GM13977 (cell line): ENCODE measurements at regions not wholly inside any gene's neighbourhood (a gene's known extent, or its start where the extent isn't known, plus 50 kb on each side); places are given as distances from the start of the nearest gene placed in this dataset.
A peak's percentile ranks its signal among the peaks of the same experiment; 100 is the strongest.

Experiments used
- DNase-seq: peaks from one replicate; pipeline ENCODE4 v3.0.0; 2012; ENCODE audit warnings: low spot score
- in situ Hi-C: fragments of 300-500 bp; cut with MboI; formaldehyde crosslinking; loops from one replicate; pipeline ENCODE4 v1.12.0; 2022; ENCODE audit warnings: low sequenced_read_pairs, low pct_unique_long_range_greater_than_20kb, mixed read lengths, inconsistent platforms; ENCODE audit not compliant: unreplicated experiment
- TF ChIP-seq, protein P1 (sequence below): IDR thresholded peaks from 2 replicates; pipeline ENCODE4 v1.5.1; 2012; ENCODE audit warnings: mild to moderate bottlenecking, control low read depth; ENCODE audit not compliant: insufficient read depth; ENCODE audit errors: extremely low read depth, missing control alignments

DNA sequence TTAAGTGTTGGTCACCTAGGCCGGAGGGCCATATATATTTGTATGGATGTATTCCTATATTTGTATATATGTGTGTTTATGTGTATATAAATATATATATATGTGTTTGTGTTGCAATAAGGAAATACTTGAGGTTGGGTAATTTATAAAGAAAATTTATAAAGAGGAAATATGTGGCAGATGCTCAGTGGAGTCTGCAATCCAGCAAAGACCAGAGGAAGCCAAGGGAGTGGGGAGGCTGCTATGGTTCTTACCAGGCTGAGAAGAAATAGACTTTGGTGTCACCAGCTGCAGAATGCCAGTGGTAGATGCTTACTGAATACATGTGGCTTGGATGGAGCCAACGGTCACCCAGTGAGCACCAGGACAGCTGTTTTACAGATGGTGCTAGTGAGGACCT, 97.4 kb upstream of the ELOVL5 start:
- in situ Hi-C loops = no loop called here
- no peak for DNase-seq
- TF ChIP-seq, protein P1, sequence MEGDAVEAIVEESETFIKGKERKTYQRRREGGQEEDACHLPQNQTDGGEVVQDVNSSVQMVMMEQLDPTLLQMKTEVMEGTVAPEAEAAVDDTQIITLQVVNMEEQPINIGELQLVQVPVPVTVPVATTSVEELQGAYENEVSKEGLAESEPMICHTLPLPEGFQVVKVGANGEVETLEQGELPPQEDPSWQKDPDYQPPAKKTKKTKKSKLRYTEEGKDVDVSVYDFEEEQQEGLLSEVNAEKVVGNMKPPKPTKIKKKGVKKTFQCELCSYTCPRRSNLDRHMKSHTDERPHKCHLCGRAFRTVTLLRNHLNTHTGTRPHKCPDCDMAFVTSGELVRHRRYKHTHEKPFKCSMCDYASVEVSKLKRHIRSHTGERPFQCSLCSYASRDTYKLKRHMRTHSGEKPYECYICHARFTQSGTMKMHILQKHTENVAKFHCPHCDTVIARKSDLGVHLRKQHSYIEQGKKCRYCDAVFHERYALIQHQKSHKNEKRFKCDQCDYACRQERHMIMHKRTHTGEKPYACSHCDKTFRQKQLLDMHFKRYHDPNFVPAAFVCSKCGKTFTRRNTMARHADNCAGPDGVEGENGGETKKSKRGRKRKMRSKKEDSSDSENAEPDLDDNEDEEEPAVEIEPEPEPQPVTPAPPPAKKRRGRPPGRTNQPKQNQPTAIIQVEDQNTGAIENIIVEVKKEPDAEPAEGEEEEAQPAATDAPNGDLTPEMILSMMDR = no peak

DNA sequence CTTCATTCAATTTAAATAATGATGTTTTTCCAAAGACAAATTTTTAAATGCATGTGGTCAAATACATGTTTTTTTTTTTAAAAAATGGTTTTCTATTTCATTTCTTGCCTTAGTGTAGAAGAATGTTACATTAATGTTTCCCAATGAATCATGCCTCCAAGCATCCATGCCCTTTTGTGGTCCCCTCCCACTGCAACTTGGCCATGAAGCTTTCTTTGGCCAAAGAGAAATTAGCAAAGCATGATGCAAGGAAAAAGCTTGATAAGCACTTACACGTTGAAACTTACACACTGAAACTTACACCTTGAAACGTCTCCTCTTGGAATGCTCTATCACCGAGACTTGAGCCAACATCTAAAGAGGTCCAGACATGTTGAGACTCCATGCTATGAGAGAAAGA, 93.0 kb upstream of the ELOVL5 start:
- DNase-seq = no peak
- TF ChIP-seq, protein P1 = no peak
- in situ Hi-C loops = no loop called here

DNA sequence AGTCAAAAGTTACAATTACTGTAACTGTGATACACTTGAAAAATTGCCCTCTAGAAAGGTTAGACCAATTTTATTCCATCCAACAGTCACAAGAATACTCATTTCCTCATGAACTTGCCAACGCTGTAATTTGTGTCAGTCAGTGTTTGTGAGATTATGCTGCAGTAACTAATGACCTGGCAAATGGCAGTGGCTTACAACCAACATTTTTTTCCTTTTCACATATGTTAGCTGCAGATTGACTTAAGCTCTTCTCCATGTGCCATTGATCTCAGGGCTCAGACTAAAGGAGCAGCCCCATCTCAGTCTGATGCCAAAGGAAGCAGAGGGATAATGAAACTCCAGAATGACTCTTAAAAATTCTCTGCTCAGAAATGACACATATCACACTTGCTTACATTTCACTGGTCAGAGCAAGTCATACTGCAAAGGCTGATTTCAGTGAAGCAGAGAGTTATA, 92.3 kb upstream of the ELOVL5 start:
- in situ Hi-C loops = no loop called here
- TF ChIP-seq, protein P1 = no peak
- DNase-seq = no peak

DNA sequence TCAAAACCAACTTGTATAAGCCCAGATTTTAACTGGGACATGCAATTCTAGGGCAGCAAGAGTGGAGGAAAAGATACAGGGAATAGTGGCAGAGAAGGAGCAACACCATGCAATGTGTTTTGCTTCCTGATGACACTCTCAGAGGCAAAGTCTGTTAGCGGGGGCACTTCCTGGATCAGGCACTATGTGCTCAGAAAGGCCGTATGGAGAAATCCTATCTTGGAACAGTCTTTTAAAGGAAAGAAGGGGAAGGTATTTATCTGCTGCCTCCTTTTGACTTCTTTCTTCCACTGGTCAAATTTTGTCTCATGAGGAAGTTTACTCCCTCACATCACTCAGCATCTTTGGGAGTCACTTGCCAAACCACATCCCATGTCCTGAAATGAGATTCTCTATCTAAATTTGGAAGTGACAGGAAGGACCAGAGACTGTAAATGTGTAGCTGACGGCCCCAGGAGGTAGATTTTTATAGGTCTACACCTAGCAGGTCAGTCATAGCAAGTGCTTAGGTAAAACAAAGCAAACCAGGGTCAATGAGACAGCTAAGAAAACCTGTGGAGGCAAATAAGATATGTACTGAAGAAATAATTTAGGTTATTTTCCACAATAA, 91.7 kb upstream of the ELOVL5 start:
- no peak for DNase-seq
- in situ Hi-C loops = no loop called here

DNA sequence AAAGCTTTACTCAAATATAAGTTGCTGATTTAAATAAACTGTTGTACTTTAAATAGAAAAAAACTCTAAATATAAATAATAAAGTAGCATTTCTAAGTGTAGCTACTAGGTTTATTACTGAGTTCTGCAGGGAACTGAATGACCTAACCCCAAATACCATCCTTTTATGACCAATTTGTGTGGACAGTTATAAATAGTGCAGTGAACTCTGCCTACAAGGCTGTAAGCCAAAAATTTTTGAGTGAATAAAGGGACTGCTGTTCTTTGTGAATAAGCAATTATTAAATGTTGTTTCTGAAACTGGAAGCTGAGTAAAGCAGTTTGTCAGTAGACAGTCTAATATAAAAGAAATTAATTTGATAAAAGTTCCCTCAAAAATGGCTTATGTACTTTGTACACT, 90.8 kb upstream of the ELOVL5 start:
- no peak for DNase-seq
- in situ Hi-C loops = no loop called here
- TF ChIP-seq, protein P1 = no peak

More for the DNA sequence above, 91.7 kb upstream of the ELOVL5 start:
- TF ChIP-seq, protein P1 = no peak

DNA sequence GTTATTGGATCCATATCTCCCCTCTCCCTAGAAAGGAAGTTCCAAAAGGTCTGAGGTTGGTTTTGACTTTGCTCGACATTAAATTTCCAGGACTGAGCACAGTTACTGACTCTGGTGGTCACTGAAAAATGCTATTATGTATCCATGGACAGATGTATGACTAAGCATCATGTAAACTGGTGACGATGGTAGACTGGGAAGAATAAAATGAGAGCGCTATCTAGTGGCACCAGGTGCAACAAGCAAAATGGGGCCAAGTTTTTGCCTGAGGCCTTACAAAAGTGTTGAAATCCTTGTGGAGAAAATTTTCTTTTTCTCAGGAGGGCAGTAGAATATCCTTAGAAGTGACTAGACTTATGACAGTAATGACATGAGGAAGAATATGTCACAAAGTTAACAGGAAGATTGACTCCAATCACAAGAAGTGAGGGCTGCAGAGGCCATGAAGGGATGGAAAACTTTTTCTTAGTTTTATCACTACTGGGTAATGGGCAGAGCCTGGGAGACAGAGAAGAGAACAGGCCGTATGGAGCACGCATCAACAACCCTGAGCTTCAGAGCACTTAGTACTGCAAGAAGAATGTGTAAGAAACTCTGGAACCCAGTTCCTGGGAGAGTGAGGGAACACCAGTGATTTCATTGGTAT, 88.9 kb upstream of the ELOVL5 start:
- in situ Hi-C loops = no loop called here
- peak; percentile 33 for DNase-seq
- TF ChIP-seq, protein P1 = peak; percentile 61
